ENCODE measurements at regions not wholly inside any gene's neighbourhood (a gene's known extent, or its start where the extent isn't known, plus 50 kb on each side); places are given as distances from the start of the nearest gene placed in this dataset.
"Not testable (repeated sequence)": the region's sequence is repeated elsewhere in the genome, so short reads cannot be mapped to it uniquely, and the experiment has no call there.

GRCh38 chr12:32010631-32011336 lies 51.6 kb downstream of the RESF1 start:
- TF ChIP-seq ZFX (IDR thresholded peaks at IDR 0.05) = no peak
- no peak for TF ChIP-seq CTCF (conservative IDR thresholded peaks at IDR 0.05)

GRCh38 chr12:32012249-32012785 lies 53.1 kb downstream of the RESF1 start:
- no peak overlapping the region for H3K27ac ChIP-seq
- TF ChIP-seq CTCF (conservative IDR thresholded peaks at IDR 0.05) = no peak
- TF ChIP-seq ZFX (IDR thresholded peaks at IDR 0.05) = no peak

More at GRCh38 chr12:32010631-32011336, 51.6 kb downstream of the RESF1 start:
- H3K27ac ChIP-seq = peak overlapping the region; percentile 70

GRCh38 chr12:32015036-32015435 lies 55.8 kb downstream of the RESF1 start:
- no peak for TF ChIP-seq ZFX (IDR thresholded peaks at IDR 0.05)
- no peak for TF ChIP-seq CTCF (conservative IDR thresholded peaks at IDR 0.05)
- H3K27ac ChIP-seq = no peak overlapping the region

GRCh38 chr12:32016680-32017482 lies 57.7 kb downstream of the RESF1 start:
- TF ChIP-seq CTCF (conservative IDR thresholded peaks at IDR 0.05) = no peak
- TF ChIP-seq ZFX (IDR thresholded peaks at IDR 0.05) = no peak
- no peak overlapping the region for H3K27ac ChIP-seq

GRCh38 chr12:32021346-32021773 lies 62.1 kb downstream of the RESF1 start:
- no peak overlapping the region for H3K27ac ChIP-seq
- TF ChIP-seq CTCF (conservative IDR thresholded peaks at IDR 0.05) = no peak
- TF ChIP-seq ZFX (IDR thresholded peaks at IDR 0.05) = no peak

GRCh38 chr12:32022387-32022786 lies 63.2 kb downstream of the RESF1 start:
- not testable (repeated sequence) for H3K27ac ChIP-seq

- H3K27ac ChIP-seq = not testable (repeated sequence)
Measured at GRCh38 chr12:32023861-32024260, 64.6 kb downstream of the RESF1 start.

- TF ChIP-seq ZFX (IDR thresholded peaks at IDR 0.05) (no peak), CTCF (conservative IDR thresholded peaks at IDR 0.05) (no peak)
- no peak overlapping the region for H3K27ac ChIP-seq
Measured at GRCh38 chr12:32024884-32025592, 65.8 kb downstream of the RESF1 start.
